Caki2 (cell line): ENCODE measurements at regions not wholly inside any gene's neighbourhood (a gene's known extent, or its start where the extent isn't known, plus 50 kb on each side); places are given as distances from the start of the nearest gene placed in this dataset.

Experiments
- DNase-seq: peaks from one replicate; pipeline ENCODE4 v3.0.0-alpha.2; 2015; ENCODE audit warnings: low read depth
- in situ Hi-C: cut with HindIII; loops from 2 replicates; pipeline ENCODE4 v1.10.0; 2016; ENCODE audit warnings: low sequenced_read_pairs, low pct_unique_long_range_greater_than_20kb, mixed read lengths

- in situ Hi-C loops = no loop called here
- no peak for DNase-seq
These were observed 1743.0 kb upstream of the TENM3 start for GRCh38 chr4:180500154-180500553.

GRCh38 chr4:180512801-180513475 is 1730.3 kb upstream of the TENM3 start:
- DNase-seq = no peak
- in situ Hi-C loops = no loop called here

- in situ Hi-C loops = no loop called here
- DNase-seq = no peak
These were observed 1724.3 kb upstream of the TENM3 start for GRCh38 chr4:180518906-180519305.

- peak; percentile 8 for DNase-seq
- in situ Hi-C loops = no loop called here
These were observed 1722.0 kb upstream of the TENM3 start for GRCh38 chr4:180521181-180521580.

- in situ Hi-C loops = no loop called here
These were observed 1717.6 kb upstream of the TENM3 start for GRCh38 chr4:180525523-180526077.

GRCh38 chr4:180528003-180528402 is 1715.2 kb upstream of the TENM3 start:
- in situ Hi-C loops = no loop called here

More at GRCh38 chr4:180525523-180526077, 1717.6 kb upstream of the TENM3 start:
- no peak for DNase-seq

GRCh38 chr4:180530787-180531186 is 1712.4 kb upstream of the TENM3 start:
- in situ Hi-C loops = no loop called here
- no peak for DNase-seq

More at GRCh38 chr4:180528003-180528402, 1715.2 kb upstream of the TENM3 start:
- no peak for DNase-seq

GRCh38 chr4:180532691-180533090 is 1710.5 kb upstream of the TENM3 start:
- in situ Hi-C loops = no loop called here
- DNase-seq = no peak

GRCh38 chr4:180538384-180539057 is 1704.7 kb upstream of the TENM3 start:
- no peak for DNase-seq
- in situ Hi-C loops = no loop called here

- no peak for DNase-seq
- in situ Hi-C loops = no loop called here
These were observed 1703.9 kb upstream of the TENM3 start for GRCh38 chr4:180539284-180539683.

- in situ Hi-C loops = no loop called here
- DNase-seq = no peak
These were observed 1701.5 kb upstream of the TENM3 start for GRCh38 chr4:180541678-180542077.

GRCh38 chr4:180542445-180543100 is 1700.6 kb upstream of the TENM3 start:
- in situ Hi-C loops = no loop called here
- DNase-seq = peak; percentile 77

- in situ Hi-C loops = no loop called here
- no peak for DNase-seq
These were observed 1693.1 kb upstream of the TENM3 start for GRCh38 chr4:180550106-180550505.

GRCh38 chr4:180557348-180557747 is 1685.9 kb upstream of the TENM3 start:
- in situ Hi-C loops = no loop called here
- DNase-seq = no peak

GRCh38 chr4:180557950-180558349 is 1685.3 kb upstream of the TENM3 start:
- in situ Hi-C loops = no loop called here
- no peak for DNase-seq

GRCh38 chr4:180558427-180558826 is 1684.8 kb upstream of the TENM3 start:
- in situ Hi-C loops = no loop called here
- no peak for DNase-seq

- no peak for DNase-seq
- in situ Hi-C loops = no loop called here
These were observed 1682.3 kb upstream of the TENM3 start for GRCh38 chr4:180560896-180561295.

- DNase-seq = no peak
- in situ Hi-C loops = no loop called here
These were observed 1679.2 kb upstream of the TENM3 start for GRCh38 chr4:180564026-180564425.

- DNase-seq = no peak
- in situ Hi-C loops = no loop called here
These were observed 1678.8 kb upstream of the TENM3 start for GRCh38 chr4:180564448-180564847.
